Nephron progenitor cell (in vitro differentiated cells): ENCODE measurements at regions not wholly inside any gene's neighbourhood (a gene's known extent, or its start where the extent isn't known, plus 50 kb on each side); places are given as distances from the start of the nearest gene placed in this dataset.

Source experiments
- DNase-seq: peaks from one replicate; pipeline ENCODE4 v3.0.0; 2021
- H3K27ac Mint-ChIP-seq: 2 replicates; pipeline ENCODE4 v1.8.0; 2021; ENCODE audit warnings: mild to moderate bottlenecking, moderate library complexity, mixed read lengths
- H3K27me3 Mint-ChIP-seq: 2 replicates; pipeline ENCODE4 v1.8.0; 2021; ENCODE audit warnings: mild to moderate bottlenecking, low read depth, mixed read lengths; ENCODE audit not compliant: poor library complexity
- H3K36me3 Mint-ChIP-seq: 2 replicates; pipeline ENCODE4 v1.8.0; 2021; ENCODE audit warnings: low read depth, mixed read lengths
- H3K4me1 Mint-ChIP-seq: 2 replicates; pipeline ENCODE4 v1.8.0; 2021; ENCODE audit warnings: mixed read lengths
- H3K4me3 Mint-ChIP-seq: 2 replicates; pipeline ENCODE4 v1.8.0; 2021; ENCODE audit warnings: mild to moderate bottlenecking, moderate library complexity, mixed read lengths
- H3K9me3 Mint-ChIP-seq: 2 replicates; pipeline ENCODE4 v1.8.0; 2021; ENCODE audit warnings: mild to moderate bottlenecking, moderate library complexity, mixed read lengths
- TF ChIP-seq, protein P1 (sequence below): fragments of 200-600 bp; sonication (generic); IDR thresholded peaks from 2 replicates; pipeline ENCODE4 v1.5.0; 2021; ENCODE audit warnings: antibody characterized with exemption

- Mint-ChIP-seq H3K9me3 (peaks cover 21% of the 10 kb centered on the region), H3K4me1 (no peaks in the 10 kb centered on the region), H3K27me3 (no peaks in the 10 kb centered on the region), H3K36me3 (no peaks in the 10 kb centered on the region), H3K27ac (no peak overlapping the region), H3K4me3 (no peak overlapping the region)
- DNase-seq: no peak
- TF ChIP-seq, protein P1, sequence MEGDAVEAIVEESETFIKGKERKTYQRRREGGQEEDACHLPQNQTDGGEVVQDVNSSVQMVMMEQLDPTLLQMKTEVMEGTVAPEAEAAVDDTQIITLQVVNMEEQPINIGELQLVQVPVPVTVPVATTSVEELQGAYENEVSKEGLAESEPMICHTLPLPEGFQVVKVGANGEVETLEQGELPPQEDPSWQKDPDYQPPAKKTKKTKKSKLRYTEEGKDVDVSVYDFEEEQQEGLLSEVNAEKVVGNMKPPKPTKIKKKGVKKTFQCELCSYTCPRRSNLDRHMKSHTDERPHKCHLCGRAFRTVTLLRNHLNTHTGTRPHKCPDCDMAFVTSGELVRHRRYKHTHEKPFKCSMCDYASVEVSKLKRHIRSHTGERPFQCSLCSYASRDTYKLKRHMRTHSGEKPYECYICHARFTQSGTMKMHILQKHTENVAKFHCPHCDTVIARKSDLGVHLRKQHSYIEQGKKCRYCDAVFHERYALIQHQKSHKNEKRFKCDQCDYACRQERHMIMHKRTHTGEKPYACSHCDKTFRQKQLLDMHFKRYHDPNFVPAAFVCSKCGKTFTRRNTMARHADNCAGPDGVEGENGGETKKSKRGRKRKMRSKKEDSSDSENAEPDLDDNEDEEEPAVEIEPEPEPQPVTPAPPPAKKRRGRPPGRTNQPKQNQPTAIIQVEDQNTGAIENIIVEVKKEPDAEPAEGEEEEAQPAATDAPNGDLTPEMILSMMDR: no peak
Observed at GRCh38 chr3:26515351-26515750, 107.2 kb upstream of the LRRC3B start.

DNA sequence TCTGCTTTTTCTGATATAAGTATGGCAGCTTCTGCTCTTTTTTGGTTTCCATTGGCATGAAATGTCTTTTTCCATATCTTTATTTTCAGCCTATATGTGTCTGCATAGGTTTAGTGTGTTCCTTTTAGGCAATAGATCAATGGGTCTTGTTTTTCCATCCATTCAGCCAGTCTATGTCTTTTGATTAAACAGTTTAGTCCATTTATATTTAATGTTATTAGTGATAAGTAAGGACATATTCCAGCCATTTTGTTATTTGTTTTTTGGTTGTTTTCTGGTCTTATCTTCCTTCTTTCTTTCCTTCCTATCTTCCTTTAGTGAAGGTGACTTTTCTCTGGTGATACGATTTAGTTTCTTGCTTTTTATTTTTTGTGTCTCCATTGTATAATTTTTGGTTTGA is 101.3 kb upstream of the LRRC3B start:
- no peak overlapping the region for H3K27ac Mint-ChIP-seq
- H3K4me1 Mint-ChIP-seq: no peaks in the 10 kb centered on the region
- no peaks in the 10 kb centered on the region for H3K36me3 Mint-ChIP-seq
- DNase-seq: no peak
- no peak overlapping the region for H3K4me3 Mint-ChIP-seq
- no peaks in the 10 kb centered on the region for H3K27me3 Mint-ChIP-seq
- TF ChIP-seq, protein P1: no peak
- H3K9me3 Mint-ChIP-seq: peaks cover 40% of the 10 kb centered on the region

DNA sequence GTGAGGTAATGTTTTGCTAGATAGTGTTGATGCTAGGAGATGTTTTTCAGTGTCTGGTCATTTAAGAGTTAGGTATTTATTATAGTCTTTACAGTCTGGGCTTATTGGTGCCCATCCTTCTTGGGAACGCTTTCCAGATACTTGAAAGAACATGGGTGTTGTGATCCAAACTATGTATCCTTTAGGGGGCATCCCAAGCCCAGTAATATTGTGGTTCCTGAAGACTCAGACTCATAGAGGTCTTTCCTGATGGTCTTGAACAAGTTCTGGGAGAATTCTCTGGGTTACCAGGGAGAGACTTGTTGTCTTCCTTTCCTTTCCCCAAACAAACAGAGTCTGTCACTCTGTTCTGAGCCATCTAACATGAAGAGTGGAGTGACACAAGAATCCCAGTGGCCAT is 99.7 kb upstream of the LRRC3B start:
- no peak overlapping the region for H3K4me3 Mint-ChIP-seq
- H3K36me3 Mint-ChIP-seq: no peaks in the 10 kb centered on the region
- DNase-seq: no peak
- H3K27ac Mint-ChIP-seq: no peak overlapping the region
- TF ChIP-seq, protein P1: no peak
- no peaks in the 10 kb centered on the region for H3K27me3 Mint-ChIP-seq
- no peaks in the 10 kb centered on the region for H3K4me1 Mint-ChIP-seq
- H3K9me3 Mint-ChIP-seq: peaks cover 38% of the 10 kb centered on the region

DNA sequence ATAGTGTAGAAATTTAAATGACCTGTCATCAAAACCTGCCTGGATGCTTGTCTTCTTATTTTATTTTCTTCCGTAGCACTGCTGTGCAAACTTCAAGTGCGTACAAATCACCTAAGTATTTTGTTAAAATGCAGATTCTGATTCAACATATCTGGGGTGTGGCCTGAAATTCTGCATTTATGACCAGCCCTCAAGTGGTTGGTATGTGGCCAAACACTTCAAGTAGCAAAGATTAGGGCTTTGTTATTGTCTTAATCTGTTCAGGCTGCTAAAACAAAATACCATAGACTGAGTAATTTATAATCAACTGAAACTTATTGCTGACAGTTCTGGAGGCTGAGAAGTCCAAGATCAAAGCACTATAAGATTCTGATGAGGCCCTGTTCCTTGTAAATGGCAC is 97.6 kb upstream of the LRRC3B start:
- peaks cover 45% of the 10 kb centered on the region for H3K9me3 Mint-ChIP-seq
- H3K4me3 Mint-ChIP-seq: no peak overlapping the region
- H3K27me3 Mint-ChIP-seq: no peaks in the 10 kb centered on the region
- TF ChIP-seq, protein P1: no peak
- no peak overlapping the region for H3K27ac Mint-ChIP-seq
- H3K4me1 Mint-ChIP-seq: no peaks in the 10 kb centered on the region
- no peak for DNase-seq
- H3K36me3 Mint-ChIP-seq: no peaks in the 10 kb centered on the region

- TF ChIP-seq, protein P1: no peak
- DNase-seq: no peak
- H3K9me3 Mint-ChIP-seq: peaks cover 8% of the 10 kb centered on the region
- no peak overlapping the region for H3K4me3 Mint-ChIP-seq
- no peaks in the 10 kb centered on the region for H3K4me1 Mint-ChIP-seq
- H3K36me3 Mint-ChIP-seq: no peaks in the 10 kb centered on the region
- no peaks in the 10 kb centered on the region for H3K27me3 Mint-ChIP-seq
- no peak overlapping the region for H3K27ac Mint-ChIP-seq
Observed at GRCh38 chr3:26535151-26535550, 87.4 kb upstream of the LRRC3B start.

GRCh38 chr3:26536955-26537354 is 85.6 kb upstream of the LRRC3B start:
- H3K4me1 Mint-ChIP-seq: no peaks in the 10 kb centered on the region
- TF ChIP-seq, protein P1: no peak
- DNase-seq: no peak
- no peak overlapping the region for H3K4me3 Mint-ChIP-seq
- H3K27me3 Mint-ChIP-seq: no peaks in the 10 kb centered on the region
- no peaks in the 10 kb centered on the region for H3K36me3 Mint-ChIP-seq
- H3K9me3 Mint-ChIP-seq: peaks cover under 1% of the 10 kb centered on the region
- no peak overlapping the region for H3K27ac Mint-ChIP-seq
